ENCODE measurements at regions not wholly inside any gene's neighbourhood (a gene's known extent, or its start where the extent isn't known, plus 50 kb on each side); places are given as distances from the start of the nearest gene placed in this dataset.
A peak's percentile ranks its signal among the peaks of the same experiment; 100 is the strongest.

GRCh38 chr2:125736306-125736705 lies 919.7 kb upstream of the GYPC start:
- H3K4me1 Mint-ChIP-seq, result no peaks in the 10 kb centered on the region
- no peak overlapping the region for H3K4me3 Mint-ChIP-seq
- no peaks in the 10 kb centered on the region for H3K27me3 Mint-ChIP-seq (ENCODE audit: low read depth)
- no peak for DNase-seq (ENCODE audit: low read depth, low spot score)
- H3K9me3 Mint-ChIP-seq, result peaks cover 16% of the 10 kb centered on the region
- no peak for TF ChIP-seq CTCF (conservative IDR thresholded peaks at IDR 0.05)
- no peak overlapping the region for H3K27ac Mint-ChIP-seq (ENCODE audit: unreplicated experiment)
- H3K36me3 Mint-ChIP-seq (ENCODE audit: low read depth), result peaks cover 11% of the 10 kb centered on the region

GRCh38 chr2:125745514-125745913 lies 910.4 kb upstream of the GYPC start:
- peak overlapping the region; percentile 2 for H3K27ac Mint-ChIP-seq (ENCODE audit: unreplicated experiment)
- no peak overlapping the region for H3K4me3 Mint-ChIP-seq
- no peaks in the 10 kb centered on the region for H3K36me3 Mint-ChIP-seq (ENCODE audit: low read depth)

GRCh38 chr2:125746321-125747164 lies 909.4 kb upstream of the GYPC start:
- Mint-ChIP-seq H3K4me1 (peaks cover 21% of the 10 kb centered on the region), H3K4me3 (peak overlapping the region; percentile 9), H3K27ac (ENCODE audit: unreplicated experiment) (peak overlapping the region; percentile 69), H3K36me3 (ENCODE audit: low read depth) (no peaks in the 10 kb centered on the region), H3K27me3 (ENCODE audit: low read depth) (no peaks in the 10 kb centered on the region), H3K9me3 (peaks cover 5% of the 10 kb centered on the region)
- no peak for DNase-seq (ENCODE audit: low read depth, low spot score)
- no peak for TF ChIP-seq CTCF (conservative IDR thresholded peaks at IDR 0.05)

More at GRCh38 chr2:125745514-125745913, 910.4 kb upstream of the GYPC start:
- peak; percentile 66 for TF ChIP-seq CTCF (conservative IDR thresholded peaks at IDR 0.05)
- Mint-ChIP-seq H3K4me1 (peaks cover 21% of the 10 kb centered on the region), H3K27me3 (ENCODE audit: low read depth) (no peaks in the 10 kb centered on the region), H3K9me3 (peaks cover 5% of the 10 kb centered on the region)
- peak; percentile 41 for DNase-seq (ENCODE audit: low read depth, low spot score)

DNA sequence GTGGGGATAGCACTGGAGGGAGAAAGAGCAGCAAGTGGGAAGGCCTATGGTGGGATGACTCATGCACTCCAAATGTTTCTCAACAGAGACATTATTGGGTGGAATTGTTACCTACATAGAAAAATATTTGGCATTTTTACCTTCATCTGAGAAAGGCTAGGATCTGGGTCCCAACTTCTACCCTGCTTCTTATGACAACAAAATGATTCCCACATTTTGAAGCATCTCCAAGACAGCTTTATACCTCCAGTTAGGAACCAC lies 908.9 kb upstream of the GYPC start:
- H3K27ac Mint-ChIP-seq (ENCODE audit: unreplicated experiment), result no peak overlapping the region
- DNase-seq (ENCODE audit: low read depth, low spot score), result no peak
- no peak overlapping the region for H3K4me3 Mint-ChIP-seq
- H3K9me3 Mint-ChIP-seq, result peaks cover 5% of the 10 kb centered on the region
- peaks cover 21% of the 10 kb centered on the region for H3K4me1 Mint-ChIP-seq
- no peak for TF ChIP-seq CTCF (conservative IDR thresholded peaks at IDR 0.05)
- H3K36me3 Mint-ChIP-seq (ENCODE audit: low read depth), result no peaks in the 10 kb centered on the region
- no peaks in the 10 kb centered on the region for H3K27me3 Mint-ChIP-seq (ENCODE audit: low read depth)

DNA sequence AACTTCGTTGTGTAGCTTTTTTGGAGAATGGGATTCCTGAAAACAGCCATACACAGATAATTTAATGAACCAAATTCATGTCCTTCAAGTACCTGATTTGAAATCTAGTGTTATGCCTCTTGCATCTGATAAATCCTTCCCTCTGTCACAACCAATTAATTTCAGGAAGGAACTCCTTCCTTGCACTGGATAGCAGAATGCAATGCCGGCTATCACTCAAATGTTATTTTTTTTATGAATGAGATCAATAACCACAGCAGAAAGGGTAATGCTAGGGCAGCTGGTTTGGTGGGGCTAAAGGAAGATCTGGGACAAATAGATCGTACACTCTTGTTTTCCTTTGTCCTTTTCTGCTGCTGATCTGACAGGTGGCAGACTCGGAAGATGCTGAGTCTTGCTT lies 899.5 kb upstream of the GYPC start:
- H3K27ac Mint-ChIP-seq (ENCODE audit: unreplicated experiment), result no peak overlapping the region
- no peaks in the 10 kb centered on the region for H3K27me3 Mint-ChIP-seq (ENCODE audit: low read depth)
- H3K36me3 Mint-ChIP-seq (ENCODE audit: low read depth), result no peaks in the 10 kb centered on the region
- TF ChIP-seq CTCF (conservative IDR thresholded peaks at IDR 0.05), result no peak
- H3K4me3 Mint-ChIP-seq, result no peak overlapping the region
- H3K9me3 Mint-ChIP-seq, result no peaks in the 10 kb centered on the region
- DNase-seq (ENCODE audit: low read depth, low spot score), result no peak
- no peaks in the 10 kb centered on the region for H3K4me1 Mint-ChIP-seq

Measured in neural crest cell (in vitro differentiated cells).